ENCODE measurements at regions not wholly inside any gene's neighbourhood (a gene's known extent, or its start where the extent isn't known, plus 50 kb on each side); places are given as distances from the start of the nearest gene placed in this dataset.

DNA sequence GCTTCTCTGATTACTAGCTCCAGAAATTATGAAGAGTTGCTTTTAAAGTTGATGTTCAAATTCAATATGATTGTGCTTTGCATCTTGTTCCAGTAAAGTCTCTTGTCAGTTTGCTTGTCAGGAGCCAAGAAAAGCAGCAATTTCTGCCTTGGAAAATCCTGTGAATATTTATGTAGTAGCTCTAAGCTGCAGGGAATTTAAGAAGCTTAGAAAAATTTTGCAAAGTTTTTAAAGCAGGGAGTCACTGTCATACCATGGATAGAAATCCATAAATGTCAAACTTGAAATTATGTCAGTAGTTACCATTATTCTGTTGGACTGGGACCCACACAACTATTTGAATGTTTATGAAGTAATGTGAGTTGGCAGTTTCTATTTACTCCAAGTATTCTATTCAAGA is 169.3 kb downstream of the TMEM200C start:
- no peaks in the 10 kb centered on the region for H3K4me1 ChIP-seq
- TF ChIP-seq, protein P1, sequence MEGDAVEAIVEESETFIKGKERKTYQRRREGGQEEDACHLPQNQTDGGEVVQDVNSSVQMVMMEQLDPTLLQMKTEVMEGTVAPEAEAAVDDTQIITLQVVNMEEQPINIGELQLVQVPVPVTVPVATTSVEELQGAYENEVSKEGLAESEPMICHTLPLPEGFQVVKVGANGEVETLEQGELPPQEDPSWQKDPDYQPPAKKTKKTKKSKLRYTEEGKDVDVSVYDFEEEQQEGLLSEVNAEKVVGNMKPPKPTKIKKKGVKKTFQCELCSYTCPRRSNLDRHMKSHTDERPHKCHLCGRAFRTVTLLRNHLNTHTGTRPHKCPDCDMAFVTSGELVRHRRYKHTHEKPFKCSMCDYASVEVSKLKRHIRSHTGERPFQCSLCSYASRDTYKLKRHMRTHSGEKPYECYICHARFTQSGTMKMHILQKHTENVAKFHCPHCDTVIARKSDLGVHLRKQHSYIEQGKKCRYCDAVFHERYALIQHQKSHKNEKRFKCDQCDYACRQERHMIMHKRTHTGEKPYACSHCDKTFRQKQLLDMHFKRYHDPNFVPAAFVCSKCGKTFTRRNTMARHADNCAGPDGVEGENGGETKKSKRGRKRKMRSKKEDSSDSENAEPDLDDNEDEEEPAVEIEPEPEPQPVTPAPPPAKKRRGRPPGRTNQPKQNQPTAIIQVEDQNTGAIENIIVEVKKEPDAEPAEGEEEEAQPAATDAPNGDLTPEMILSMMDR (IDR thresholded peaks at IDR 0.05): no peak
- no peak overlapping the region for H3K27ac ChIP-seq
- no peaks in the 10 kb centered on the region for H3K36me3 ChIP-seq
- no peak overlapping the region for H3K4me3 ChIP-seq
- H3K9me3 ChIP-seq: no peaks in the 10 kb centered on the region
- intact Hi-C loops (cut with DNase I): no loop called here
- ATAC-seq (no peak), DNase-seq (no peak)
- peaks cover 0 to 17% (median 0%) of the 10 kb centered on the region in 7 donors for H3K27me3 ChIP-seq

DNA sequence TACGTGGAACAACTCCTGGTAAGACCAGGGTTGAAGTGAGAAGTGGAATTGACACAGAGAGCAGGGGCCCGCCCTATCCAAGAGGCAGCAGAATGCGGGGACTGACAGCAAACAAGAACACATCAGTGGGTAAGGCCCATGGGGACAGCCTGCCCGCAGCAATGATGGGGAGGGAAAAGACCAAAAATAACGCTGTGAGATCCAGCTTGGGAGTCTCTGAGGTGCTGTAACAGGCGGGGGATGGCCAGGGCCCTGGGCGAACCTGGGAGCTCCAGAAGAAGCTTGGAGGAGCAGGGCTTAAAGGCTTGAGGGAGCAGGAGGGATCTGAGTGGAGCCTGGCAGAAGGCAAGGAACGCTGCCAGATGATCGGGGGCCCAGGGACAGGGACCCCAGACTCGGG is 173.4 kb downstream of the TMEM200C start:
- H3K36me3 ChIP-seq: no peaks in the 10 kb centered on the region
- 73 to 74% methylated on average over 10 of the region's 10 CpGs for WGBS, 2 donors

DNA sequence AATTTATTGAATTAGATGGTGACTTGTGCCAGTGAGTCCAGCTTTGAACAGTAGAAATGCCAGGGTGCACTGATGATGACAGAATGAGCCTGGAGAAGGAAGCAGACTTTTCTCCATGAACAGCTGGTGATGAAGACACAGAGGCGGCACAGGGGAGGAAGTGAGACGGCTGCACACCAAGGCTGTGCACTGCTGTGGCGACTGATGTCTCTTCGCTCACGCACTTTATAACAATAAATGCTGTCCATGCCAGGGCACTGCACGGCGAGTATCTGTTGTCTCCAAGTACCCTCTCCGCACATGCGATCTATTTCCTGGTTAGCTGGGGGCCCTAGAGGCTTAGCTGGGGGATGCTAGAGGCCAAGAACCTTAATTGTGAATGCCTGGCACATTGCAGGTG is 175.2 kb downstream of the TMEM200C start:
- no peak for ATAC-seq
- 76 to 84% methylated on average over 9 of the region's 9 CpGs for WGBS, 2 donors
- no peaks in the 10 kb centered on the region for H3K9me3 ChIP-seq
- no peak for DNase-seq
- no peaks in the 10 kb centered on the region for H3K36me3 ChIP-seq
- H3K4me3 ChIP-seq: no peak overlapping the region
- TF ChIP-seq, protein P1 (IDR thresholded peaks at IDR 0.05): no peak
- peaks cover 0 to 31% (median 0%) of the 10 kb centered on the region in 7 donors for H3K27me3 ChIP-seq
- no peaks in the 10 kb centered on the region for H3K4me1 ChIP-seq
- intact Hi-C loops (cut with DNase I): no loop called here
- H3K27ac ChIP-seq: no peak overlapping the region

More for the DNA sequence above, 173.4 kb downstream of the TMEM200C start:
- H3K9me3 ChIP-seq: no peaks in the 10 kb centered on the region
- no peak overlapping the region for H3K27ac ChIP-seq
- intact Hi-C loops (cut with DNase I): no loop called here
- H3K4me1 ChIP-seq: no peaks in the 10 kb centered on the region
- peaks cover 0 to 22% (median 0%) of the 10 kb centered on the region in 7 donors for H3K27me3 ChIP-seq
- H3K4me3 ChIP-seq: no peak overlapping the region
- DNase-seq (no peak), ATAC-seq (no peak)
- TF ChIP-seq, protein P1 (IDR thresholded peaks at IDR 0.05): no peak

DNA sequence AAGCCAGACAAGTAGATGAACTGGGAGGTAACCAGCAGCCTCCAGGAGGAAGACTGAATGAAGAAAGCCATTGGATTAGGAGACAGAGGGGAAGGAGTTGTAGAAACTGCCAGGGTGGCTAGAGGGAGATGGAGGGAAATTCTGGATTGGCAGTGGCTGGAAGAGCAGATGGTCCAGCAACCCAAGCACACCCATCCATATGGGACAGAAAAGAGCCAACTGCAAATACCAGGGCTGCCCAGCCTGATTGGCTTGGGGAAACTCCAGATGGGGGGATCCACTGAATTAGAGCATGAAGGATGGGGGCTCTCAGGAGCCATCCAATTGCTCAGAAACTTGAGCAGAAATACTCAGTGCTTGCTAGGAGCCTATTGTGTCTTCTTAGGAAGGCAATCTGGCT is 173.5 kb upstream of the EPB41L3 start:
- ATAC-seq: no peak
- intact Hi-C loops (cut with DNase I): no loop called here
- H3K4me1 ChIP-seq: no peaks in the 10 kb centered on the region
- H3K9me3 ChIP-seq: no peaks in the 10 kb centered on the region
- no peak for DNase-seq
- H3K27ac ChIP-seq: no peak overlapping the region
- no peak overlapping the region for H3K4me3 ChIP-seq
- TF ChIP-seq, protein P1 (IDR thresholded peaks at IDR 0.05): no peak
- H3K27me3 ChIP-seq: peaks cover 0 to 31% (median 0%) of the 10 kb centered on the region in 7 donors
- no peaks in the 10 kb centered on the region for H3K36me3 ChIP-seq

DNA sequence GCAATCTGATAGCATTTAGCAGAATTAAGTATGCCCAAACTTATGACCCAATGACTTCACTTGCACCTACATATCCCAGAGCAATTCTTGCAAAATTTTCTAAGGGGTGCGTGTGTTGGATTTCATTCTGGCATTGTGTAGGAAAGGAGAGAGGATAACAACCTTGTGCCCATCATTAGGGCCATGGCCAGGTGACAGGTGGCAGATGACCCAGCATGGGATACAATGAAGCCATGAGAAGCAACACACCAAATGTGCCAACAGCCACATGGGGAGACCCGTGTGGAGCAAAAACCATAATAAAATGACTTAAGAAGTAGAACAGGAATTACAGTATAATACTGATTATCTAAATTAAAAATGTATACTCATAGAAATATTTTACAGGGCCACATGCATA is 166.9 kb upstream of the EPB41L3 start:
- Histone ChIP-seq H3K36me3 (no peaks in the 10 kb centered on the region), H3K9me3 (no peaks in the 10 kb centered on the region), H3K4me1 (no peaks in the 10 kb centered on the region), H3K27me3 (peaks cover 0 to 3% (median 0%) of the 10 kb centered on the region in 7 donors), H3K4me3 (no peak overlapping the region), H3K27ac (no peak overlapping the region)
- ATAC-seq: no peak
- DNase-seq: no peak
- 89 to 95% methylated on average over 2 of the region's 2 CpGs for WGBS, 2 donors
- intact Hi-C loops (cut with DNase I): no loop called here
- TF ChIP-seq, protein P1 (IDR thresholded peaks at IDR 0.05): no peak

All from heart right ventricle (tissue), 16 donors.